HCEC 1CT (cell line): ENCODE measurements at regions not wholly inside any gene's neighbourhood (a gene's known extent, or its start where the extent isn't known, plus 50 kb on each side); places are given as distances from the start of the nearest gene placed in this dataset.
"Not testable (repeated sequence)": the region's sequence is repeated elsewhere in the genome, so short reads cannot be mapped to it uniquely, and the experiment has no call there.

Experiments used
- DNase-seq: peaks from one replicate; pipeline ENCODE4 v3.0.0-alpha.2; 2017

GRCh38 chr1:70674941-70675685, 264.0 kb downstream of the CTH start:
- DNase-seq: no peak

DNA sequence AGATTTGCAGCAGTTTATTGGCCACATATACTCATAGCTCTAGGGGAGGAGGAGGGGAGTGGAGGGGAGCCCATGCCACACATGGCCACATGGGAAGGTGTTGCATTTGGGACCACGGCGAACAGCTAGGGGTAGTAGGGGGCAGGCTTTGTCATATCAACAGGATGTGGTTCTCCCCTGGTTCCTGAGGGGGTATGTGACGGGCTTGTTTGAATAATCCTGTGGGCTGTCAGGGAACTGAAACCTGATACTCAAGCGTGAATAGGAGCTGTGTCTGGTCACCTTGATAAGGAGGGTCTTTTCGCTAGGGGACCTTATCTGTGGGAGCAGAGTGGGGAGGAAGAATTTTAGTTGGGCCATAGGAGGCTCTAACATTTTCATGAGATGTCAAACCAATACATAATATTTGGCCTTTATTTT, 264.7 kb downstream of the CTH start:
- DNase-seq: no peak

DNA sequence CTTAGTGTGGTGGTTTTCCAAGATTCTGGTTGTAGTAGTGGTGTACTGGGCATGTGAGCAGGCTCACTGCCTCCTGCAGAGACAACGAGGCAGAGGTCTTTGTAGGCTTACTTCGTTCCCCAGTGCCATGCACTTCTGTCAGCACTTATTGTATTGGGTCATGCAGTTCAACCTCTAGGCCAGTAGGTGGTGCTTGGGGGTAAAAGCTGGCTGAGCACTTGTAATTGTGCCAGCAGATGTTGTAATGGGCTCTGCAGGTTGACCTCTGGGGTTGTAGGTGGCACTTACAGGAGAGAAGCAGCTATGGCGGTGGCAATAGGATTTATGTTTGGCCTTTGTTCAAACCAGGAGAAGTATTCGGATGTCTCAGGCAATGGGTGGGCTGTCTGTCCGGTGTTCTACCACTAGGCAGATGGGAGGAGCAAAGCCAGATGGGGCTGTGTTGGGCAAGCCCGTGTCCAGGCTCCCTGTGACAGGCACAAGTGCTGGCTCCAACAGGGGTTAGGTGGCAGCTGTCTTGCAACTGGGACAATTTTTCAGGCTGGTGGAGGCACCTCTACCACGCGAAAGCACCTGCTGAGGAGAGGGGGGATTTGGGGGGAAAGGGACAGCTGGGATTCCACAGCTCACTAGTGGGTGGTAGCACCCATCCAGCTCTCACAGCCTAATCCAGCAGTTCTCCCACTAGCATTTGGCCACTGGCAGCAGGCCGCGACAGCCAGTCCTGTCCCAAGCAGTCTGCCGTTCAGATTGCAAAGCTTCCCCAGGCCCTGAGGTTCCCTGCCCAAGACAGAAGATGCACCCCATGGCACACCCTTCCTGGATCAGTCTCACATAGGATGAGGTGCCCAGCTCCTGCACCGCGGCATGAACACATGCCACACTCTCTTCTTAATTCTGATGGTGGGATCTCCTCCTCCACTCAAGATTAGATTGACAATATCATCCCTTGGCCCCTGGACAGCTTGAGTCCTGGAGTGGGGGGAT, 274.5 kb downstream of the CTH start:
- DNase-seq: peak; percentile 62

DNA sequence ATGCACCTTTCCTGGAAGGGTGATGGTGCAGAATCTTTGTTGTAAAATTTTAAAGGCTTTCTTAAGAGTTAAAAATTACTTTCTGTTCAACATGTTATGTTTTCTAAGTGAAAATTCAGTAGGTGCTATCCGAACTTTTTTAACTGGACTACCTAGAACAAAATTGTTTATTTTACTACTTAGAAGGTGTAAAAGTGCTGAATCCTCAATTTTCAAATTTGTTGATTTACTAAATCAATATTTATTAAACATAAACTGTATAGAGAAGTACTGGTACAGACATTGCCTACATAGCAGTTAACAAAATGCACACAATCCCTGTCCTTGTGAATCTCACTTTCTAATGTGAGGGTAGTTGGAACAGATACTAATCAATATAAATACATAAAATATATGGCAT, 277.5 kb downstream of the CTH start:
- no peak for DNase-seq

DNA sequence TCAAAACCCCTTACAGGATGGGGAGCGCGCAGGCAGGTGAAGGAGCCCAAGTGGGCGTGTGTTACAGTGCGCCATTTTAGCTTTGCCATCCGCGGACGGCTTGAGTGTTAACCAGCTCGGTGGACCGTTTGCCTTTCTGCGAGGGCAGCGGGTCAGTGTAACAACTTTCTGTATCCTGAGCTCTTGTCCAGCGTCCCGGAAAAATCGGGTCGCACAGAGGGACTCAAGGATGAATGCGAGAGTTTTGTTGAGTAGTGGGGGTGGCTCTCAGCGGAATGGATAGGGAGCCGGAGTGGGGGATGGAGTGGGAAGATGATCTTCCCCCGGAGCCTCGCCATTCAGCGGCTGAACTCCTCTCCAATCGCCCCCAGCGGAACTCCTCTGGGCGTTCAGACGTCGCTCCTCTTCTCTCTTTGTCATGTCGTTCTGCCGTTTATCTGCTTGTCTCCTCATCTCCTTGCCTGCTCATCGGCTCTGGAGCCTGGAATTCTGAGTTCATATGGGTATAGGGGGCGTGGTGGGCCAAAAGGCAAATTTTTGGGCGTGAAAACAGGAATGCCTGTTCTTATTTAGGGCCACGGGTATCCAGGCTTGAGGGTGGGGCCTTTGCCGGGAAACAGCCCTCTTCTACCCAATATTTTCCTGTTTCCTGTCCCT, 295.4 kb downstream of the CTH start:
- DNase-seq: no peak

GRCh38 chr1:70707214-70707613, 296.1 kb downstream of the CTH start:
- DNase-seq: no peak

GRCh38 chr1:70714149-70714548, 303.1 kb downstream of the CTH start:
- no peak for DNase-seq

DNA sequence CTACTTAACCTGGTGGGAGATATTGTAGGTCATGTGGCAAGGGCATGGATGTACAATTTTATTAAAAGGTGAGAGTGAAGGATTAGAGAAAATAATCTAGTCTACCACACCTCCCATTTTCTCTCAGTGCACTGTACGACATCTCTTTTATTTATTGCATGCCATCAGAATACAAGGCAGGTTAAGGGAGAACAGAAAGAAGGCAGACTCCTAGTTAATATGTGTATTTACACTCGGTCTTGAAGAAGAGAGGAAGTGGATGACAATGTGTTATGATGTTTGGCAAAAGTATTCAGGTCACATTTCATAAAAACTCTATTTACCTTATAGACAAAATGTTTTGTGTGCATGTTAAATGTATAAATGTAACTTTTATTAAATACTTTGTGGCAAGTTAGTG, 306.1 kb downstream of the CTH start:
- DNase-seq: no peak

DNA sequence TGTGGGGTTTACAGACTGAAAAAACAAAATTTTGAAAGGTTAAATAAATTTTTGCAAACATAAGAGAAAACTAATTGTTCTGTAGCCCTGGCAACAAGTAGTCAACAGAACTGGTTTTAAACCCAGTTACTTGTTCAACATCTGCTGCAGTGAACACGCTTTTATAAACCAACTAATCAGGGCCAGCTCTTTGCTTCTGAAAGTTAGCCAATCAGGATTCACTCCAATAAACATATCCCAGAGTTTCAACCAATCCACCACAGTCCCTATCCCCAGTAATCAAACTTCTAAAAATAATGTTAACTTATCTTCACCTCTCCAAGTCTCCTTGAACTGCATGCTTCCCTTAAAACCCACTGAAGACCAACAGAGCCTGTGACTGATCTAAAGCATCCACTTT, 306.6 kb downstream of the CTH start:
- no peak for DNase-seq

DNA sequence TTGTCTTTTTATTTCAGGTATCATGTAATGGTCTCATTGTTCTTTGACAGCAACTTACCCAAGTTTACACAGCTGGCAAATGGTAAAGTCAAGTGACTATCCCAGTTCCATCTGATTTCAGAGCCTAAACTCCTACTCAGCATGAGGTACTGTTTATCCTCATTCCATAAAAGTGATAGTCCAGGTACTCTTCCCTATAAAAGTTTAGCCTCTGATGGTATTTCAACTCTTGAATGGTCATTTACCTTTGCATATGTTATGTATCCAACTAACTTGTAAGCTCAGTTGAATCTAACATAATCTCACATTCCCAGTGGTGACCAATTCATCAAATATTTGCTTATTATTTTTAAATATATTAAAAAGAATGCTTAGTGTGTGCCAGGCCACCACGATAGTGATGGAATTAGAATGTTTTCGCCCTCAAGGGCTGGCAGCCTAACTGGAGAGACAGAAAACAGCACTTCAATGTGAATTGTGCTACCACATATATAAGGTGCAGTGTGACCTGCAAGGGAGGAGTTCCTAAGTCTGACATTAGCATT, 307.1 kb downstream of the CTH start:
- no peak for DNase-seq

DNA sequence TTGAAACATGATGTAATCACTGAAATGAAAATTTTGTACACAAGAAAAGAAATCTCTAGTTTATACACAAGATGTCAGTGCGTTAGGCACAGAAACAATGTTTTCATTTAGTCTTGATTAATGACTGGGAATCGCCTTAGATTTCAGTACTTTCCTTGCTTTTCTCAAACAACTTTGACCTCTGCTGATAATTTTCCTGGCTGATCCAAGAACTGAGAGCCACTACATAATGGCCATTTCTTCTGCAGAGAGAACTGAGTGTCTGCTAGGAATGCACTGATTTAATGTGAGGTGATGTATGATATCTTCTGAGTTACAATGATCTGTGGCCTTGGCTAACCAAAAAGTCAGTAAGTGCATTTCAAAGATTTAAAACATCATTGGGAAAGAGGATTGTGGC, 308.1 kb downstream of the CTH start:
- DNase-seq: no peak

- DNase-seq: no peak
Observed at GRCh38 chr1:70720109-70720508, 309.0 kb downstream of the CTH start.

- DNase-seq: no peak
Observed at GRCh38 chr1:70720521-70720920, 309.5 kb downstream of the CTH start.

- DNase-seq: no peak
Observed at GRCh38 chr1:70727886-70728489, 316.9 kb downstream of the CTH start.

GRCh38 chr1:70736518-70736917, 311.1 kb downstream of the PTGER3 start:
- DNase-seq: not testable (repeated sequence)

- DNase-seq: no peak
Observed at GRCh38 chr1:70737125-70737524, 310.5 kb downstream of the PTGER3 start.

DNA sequence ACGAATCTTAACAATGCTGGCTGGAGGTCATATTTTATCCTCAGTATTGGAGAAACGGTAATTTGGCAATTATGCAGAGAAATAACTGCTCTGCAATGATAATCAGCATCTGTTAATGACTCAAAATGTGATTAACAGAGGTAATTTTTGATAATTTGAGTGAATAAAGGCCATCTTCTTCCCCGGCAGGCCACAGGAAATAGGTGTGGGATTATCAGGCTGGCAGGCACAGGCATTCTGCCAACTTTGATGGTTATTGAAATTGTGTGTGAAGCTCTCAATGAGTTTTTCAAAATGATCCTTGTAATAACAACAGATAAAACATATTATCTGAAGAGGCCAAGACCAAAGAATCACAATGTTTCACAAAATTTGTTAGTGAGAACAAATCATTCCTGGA, 309.0 kb downstream of the PTGER3 start:
- DNase-seq: no peak

GRCh38 chr1:70745199-70745598, 302.4 kb downstream of the PTGER3 start:
- peak; percentile 9 for DNase-seq

DNA sequence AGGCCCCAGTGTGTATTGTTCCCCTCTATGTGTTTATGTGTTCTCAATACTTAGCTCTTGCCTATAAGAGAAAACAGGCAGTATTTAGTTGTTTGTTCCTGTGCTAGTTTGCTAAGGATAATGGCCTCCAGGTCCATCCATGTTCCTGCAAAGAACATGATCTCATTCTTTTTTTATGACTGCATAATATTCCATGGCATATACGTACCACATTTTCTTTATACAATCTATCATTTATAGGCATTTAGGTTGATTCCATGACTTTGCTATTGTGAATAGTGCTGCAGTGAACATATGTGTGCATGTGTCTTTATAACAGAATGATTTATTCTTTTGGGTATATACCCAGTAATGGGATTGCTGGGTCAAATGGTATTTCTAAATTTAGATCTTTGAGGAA, 301.6 kb downstream of the PTGER3 start:
- not testable (repeated sequence) for DNase-seq

- DNase-seq: not testable (repeated sequence)
Observed at GRCh38 chr1:70747123-70747522, 300.5 kb downstream of the PTGER3 start.

DNA sequence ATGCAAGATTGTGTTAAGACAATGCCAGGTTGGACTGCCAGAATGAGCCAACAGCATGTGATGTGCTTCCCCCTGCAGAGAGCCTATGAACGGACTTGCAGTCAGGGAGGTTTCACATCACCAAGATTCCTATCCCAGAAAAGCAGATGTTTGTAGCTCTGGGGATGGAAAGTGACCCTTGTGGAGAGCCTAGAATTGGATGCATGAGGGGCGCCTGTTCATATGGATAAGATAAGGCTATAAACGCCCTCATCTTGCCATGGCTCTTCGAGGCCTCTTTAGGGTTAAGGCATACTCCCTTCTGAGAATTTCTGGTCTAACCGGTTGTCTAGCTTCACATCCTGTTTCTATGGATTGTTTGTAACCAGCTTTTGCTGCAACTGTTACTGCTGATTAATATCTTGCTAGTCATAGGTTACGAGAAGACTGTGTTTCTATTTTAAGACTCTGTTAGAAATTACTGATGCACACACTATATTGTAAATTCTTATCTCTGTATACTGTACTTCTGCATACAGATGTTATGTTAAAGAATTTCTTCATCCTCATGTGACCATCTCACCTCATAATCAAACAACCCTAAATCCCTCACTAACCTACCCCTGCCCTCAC, 295.8 kb downstream of the PTGER3 start:
- not testable (repeated sequence) for DNase-seq

- no peak for DNase-seq
Observed at GRCh38 chr1:70754701-70755100, 292.9 kb downstream of the PTGER3 start.
